ENCODE measurements at regions not wholly inside any gene's neighbourhood (a gene's known extent, or its start where the extent isn't known, plus 50 kb on each side); places are given as distances from the start of the nearest gene placed in this dataset.

DNA sequence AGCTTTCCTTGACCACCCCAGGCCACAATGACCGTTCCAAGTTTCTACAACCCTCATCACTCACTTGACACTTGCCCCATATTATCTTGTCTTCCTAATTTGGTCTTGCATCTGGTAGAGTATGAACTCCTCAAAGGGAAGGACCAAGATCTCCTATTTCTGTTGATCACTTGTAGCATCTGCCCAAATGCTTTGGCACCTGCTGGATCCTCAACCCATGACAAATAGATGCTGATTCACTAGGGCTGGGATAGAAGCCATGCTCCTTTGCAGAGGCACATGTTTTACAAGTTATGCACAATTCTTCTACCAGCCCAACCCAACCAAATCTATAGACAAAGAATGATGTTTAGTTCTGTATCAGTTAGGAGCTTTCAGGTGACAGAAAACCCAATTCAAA lies 110.7 kb downstream of the UNC5CL start:
- DNase-seq (ENCODE audit: low read depth): no peak
- TF ChIP-seq CTCF (IDR thresholded peaks at IDR 0.05; ENCODE audit: insufficient read depth, low read depth, low read length): no peak
- no peak for TF ChIP-seq EZH2 (IDR thresholded peaks at IDR 0.05; ENCODE audit: insufficient read depth, low read length)
- peaks cover under 1% of the 10 kb centered on the region for H3K9me3 Mint-ChIP-seq (ENCODE audit: unreplicated experiment)
- H3K4me1 Mint-ChIP-seq (ENCODE audit: low read depth, unreplicated experiment): peaks cover 3% of the 10 kb centered on the region
- H3K9me3 ChIP-seq (ENCODE audit: insufficient read depth, low read depth, low read length): peaks cover 2% of the 10 kb centered on the region
- no peak overlapping the region for H3K4me3 ChIP-seq (ENCODE audit: insufficient read depth, low read depth, low read length)
- no peak overlapping the region for H3K27ac Mint-ChIP-seq (ENCODE audit: unreplicated experiment)
- no peaks in the 10 kb centered on the region for H3K36me3 ChIP-seq (ENCODE audit: insufficient read depth, low read length)
- H3K27ac ChIP-seq (ENCODE audit: low read depth, low read length): no peak overlapping the region
- no peak overlapping the region for H3K4me3 Mint-ChIP-seq (ENCODE audit: unreplicated experiment)
- no peaks in the 10 kb centered on the region for H4K20me1 ChIP-seq (ENCODE audit: insufficient read depth, low read length)
- no peak for FAIRE-seq
- H3K27me3 Mint-ChIP-seq (ENCODE audit: low read depth, unreplicated experiment): peaks cover 14% of the 10 kb centered on the region
- peaks cover 9% of the 10 kb centered on the region for H3K4me1 ChIP-seq (ENCODE audit: insufficient read depth, low read length)
- no peak overlapping the region for H2AFZ ChIP-seq (ENCODE audit: low read depth, low read length)
- no peak overlapping the region for H3K4me2 ChIP-seq (ENCODE audit: low read length)
- H3K9ac ChIP-seq (ENCODE audit: low read length): no peak overlapping the region
- no peaks in the 10 kb centered on the region for H3K79me2 ChIP-seq (ENCODE audit: insufficient read depth, low read length)
- H3K36me3 Mint-ChIP-seq (ENCODE audit: low read depth, unreplicated experiment): no peaks in the 10 kb centered on the region
- peaks cover 16% of the 10 kb centered on the region for H3K27me3 ChIP-seq (ENCODE audit: insufficient read depth, low read length)

DNA sequence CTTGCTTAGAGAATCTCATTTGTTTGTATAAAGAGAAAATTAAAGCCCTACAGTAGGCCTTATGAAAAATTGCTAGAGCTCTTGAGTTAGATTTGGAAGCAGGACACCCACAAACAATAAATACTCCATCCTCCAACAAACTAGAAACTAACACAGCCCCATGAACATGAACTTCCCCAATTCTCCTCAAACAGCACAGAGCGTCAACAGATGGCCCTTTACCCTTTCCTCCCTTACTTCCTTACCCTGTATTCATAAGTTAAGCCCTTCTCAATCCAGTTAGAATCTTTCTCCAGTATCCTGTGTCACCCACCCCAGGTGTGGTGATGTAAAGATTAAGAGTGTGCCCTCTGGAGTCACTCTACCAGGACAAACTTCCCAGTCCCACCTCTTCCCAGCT lies 113.7 kb downstream of the UNC5CL start:
- H3K4me3 ChIP-seq (ENCODE audit: insufficient read depth, low read depth, low read length): no peak overlapping the region
- Mint-ChIP-seq H3K4me1 (ENCODE audit: low read depth, unreplicated experiment) (peaks cover 13% of the 10 kb centered on the region), H3K9me3 (ENCODE audit: unreplicated experiment) (no peaks in the 10 kb centered on the region), H3K4me3 (ENCODE audit: unreplicated experiment) (no peak overlapping the region), H3K27me3 (ENCODE audit: low read depth, unreplicated experiment) (peaks cover 21% of the 10 kb centered on the region), H3K36me3 (ENCODE audit: low read depth, unreplicated experiment) (no peaks in the 10 kb centered on the region), H3K27ac (ENCODE audit: unreplicated experiment) (no peak overlapping the region)
- no peaks in the 10 kb centered on the region for H4K20me1 ChIP-seq (ENCODE audit: insufficient read depth, low read length)
- H3K27me3 ChIP-seq (ENCODE audit: insufficient read depth, low read length): peaks cover 16% of the 10 kb centered on the region
- FAIRE-seq (no peak), DNase-seq (ENCODE audit: low read depth) (no peak)
- no peak overlapping the region for H3K9ac ChIP-seq (ENCODE audit: low read length)
- peaks cover 7% of the 10 kb centered on the region for H3K4me1 ChIP-seq (ENCODE audit: insufficient read depth, low read length)
- no peaks in the 10 kb centered on the region for H3K79me2 ChIP-seq (ENCODE audit: insufficient read depth, low read length)
- no peaks in the 10 kb centered on the region for H3K36me3 ChIP-seq (ENCODE audit: insufficient read depth, low read length)
- TF ChIP-seq EZH2 (IDR thresholded peaks at IDR 0.05; ENCODE audit: insufficient read depth, low read length) (no peak), CTCF (IDR thresholded peaks at IDR 0.05; ENCODE audit: insufficient read depth, low read depth, low read length) (no peak)
- H3K9me3 ChIP-seq (ENCODE audit: insufficient read depth, low read depth, low read length): no peaks in the 10 kb centered on the region
- H2AFZ ChIP-seq (ENCODE audit: low read depth, low read length): no peak overlapping the region
- no peak overlapping the region for H3K4me2 ChIP-seq (ENCODE audit: low read length)
- no peak overlapping the region for H3K27ac ChIP-seq (ENCODE audit: low read depth, low read length)

- Histone ChIP-seq H3K36me3 (ENCODE audit: insufficient read depth, low read length) (no peaks in the 10 kb centered on the region), H3K4me3 (ENCODE audit: insufficient read depth, low read depth, low read length) (no peak overlapping the region), H3K27ac (ENCODE audit: low read depth, low read length) (no peak overlapping the region), H3K4me1 (ENCODE audit: insufficient read depth, low read length) (peaks cover 7% of the 10 kb centered on the region), H3K9me3 (ENCODE audit: insufficient read depth, low read depth, low read length) (no peaks in the 10 kb centered on the region), H2AFZ (ENCODE audit: low read depth, low read length) (no peak overlapping the region), H3K79me2 (ENCODE audit: insufficient read depth, low read length) (no peaks in the 10 kb centered on the region), H4K20me1 (ENCODE audit: insufficient read depth, low read length) (no peaks in the 10 kb centered on the region), H3K9ac (ENCODE audit: low read length) (no peak overlapping the region), H3K27me3 (ENCODE audit: insufficient read depth, low read length) (peaks cover 16% of the 10 kb centered on the region), H3K4me2 (ENCODE audit: low read length) (no peak overlapping the region)
- no peak for TF ChIP-seq EZH2 (IDR thresholded peaks at IDR 0.05; ENCODE audit: insufficient read depth, low read length)
- TF ChIP-seq CTCF (IDR thresholded peaks at IDR 0.05; ENCODE audit: insufficient read depth, low read depth, low read length): no peak
- Mint-ChIP-seq H3K27ac (ENCODE audit: unreplicated experiment) (no peak overlapping the region), H3K27me3 (ENCODE audit: low read depth, unreplicated experiment) (peaks cover 21% of the 10 kb centered on the region), H3K9me3 (ENCODE audit: unreplicated experiment) (no peaks in the 10 kb centered on the region), H3K4me1 (ENCODE audit: low read depth, unreplicated experiment) (peaks cover 13% of the 10 kb centered on the region), H3K36me3 (ENCODE audit: low read depth, unreplicated experiment) (no peaks in the 10 kb centered on the region), H3K4me3 (ENCODE audit: unreplicated experiment) (no peak overlapping the region)
- no peak for FAIRE-seq
- DNase-seq (ENCODE audit: low read depth): no peak
Measured at GRCh38 chr6:40924839-40925238, 114.2 kb downstream of the UNC5CL start.

Measured in astrocyte (in vitro differentiated cells and primary cell).